GM23338 (cell line): ENCODE measurements at regions not wholly inside any gene's neighbourhood (a gene's known extent, or its start where the extent isn't known, plus 50 kb on each side); places are given as distances from the start of the nearest gene placed in this dataset.

Experiments
- CREB1 ChIP-seq: fragments of 250-450 bp; sonication (Bioruptor Pico); IDR thresholded peaks from 2 replicates; pipeline ENCODE4 v1.5.0; 2020; ENCODE audit warnings: low read depth, mild to moderate bottlenecking, moderate library complexity
- CTCF ChIP-seq, 2 experiments: fragments of 200-600 bp in 1 of 2; sonication (generic) in 1 of 2; conservative IDR thresholded peaks; 2 replicates each; pipeline versions ENCODE4 v1.5.1 to v1.6.1; 2016 to 2017; ENCODE audit warnings: antibody characterized with exemption in 2 of 2, low read depth in 2 of 2, mild to moderate bottlenecking in 2 of 2, moderate library complexity in 1 of 2
- ETS1 ChIP-seq: IDR thresholded peaks from 2 replicates; pipeline ENCODE4 v1.6.1; 2016; ENCODE audit warnings: antibody characterized with exemption
- EZH2 ChIP-seq: fragments of 200-600 bp; sonication (generic); IDR thresholded peaks from one replicate; pipeline ENCODE4 v1.8.0; 2017; ENCODE audit warnings: antibody characterized with exemption, mild to moderate bottlenecking, low read depth; ENCODE audit not compliant: unreplicated experiment
- EZH2phosphoT487 ChIP-seq: fragments of 200-600 bp; sonication (generic); IDR thresholded peaks from one replicate; pipeline ENCODE4 v1.8.1; 2018; ENCODE audit warnings: antibody characterized with exemption; ENCODE audit not compliant: unreplicated experiment
- JUNB ChIP-seq: IDR thresholded peaks from one replicate; pipeline ENCODE4 v1.6.1; 2016; ENCODE audit warnings: antibody characterized with exemption; ENCODE audit not compliant: unreplicated experiment
- NANOG ChIP-seq: IDR thresholded peaks from 2 replicates; pipeline ENCODE4 v1.6.1; 2016; ENCODE audit warnings: antibody characterized with exemption, borderline replicate concordance
- POLR2AphosphoS5 ChIP-seq: IDR thresholded peaks from 2 replicates; pipeline ENCODE4 v1.6.1; 2016; ENCODE audit warnings: antibody characterized with exemption, low read depth
- REST ChIP-seq: IDR thresholded peaks from one replicate; pipeline ENCODE4 v1.6.1; 2018; ENCODE audit warnings: antibody characterized with exemption; ENCODE audit not compliant: unreplicated experiment
- STAT1 ChIP-seq: IDR thresholded peaks from one replicate; pipeline ENCODE4 v1.6.1; 2016; ENCODE audit warnings: antibody characterized with exemption; ENCODE audit not compliant: unreplicated experiment

- no peak for TF ChIP-seq CTCF (conservative IDR thresholded peaks at IDR 0.05; ENCODE audit: low read depth in 2 of 2)
- TF ChIP-seq EZH2phosphoT487 = no peak
- no peak for TF ChIP-seq CREB1 (CRISPR knock-in tag)
- TF ChIP-seq JUNB = no peak
- no peak for TF ChIP-seq EZH2
- TF ChIP-seq ETS1 = no peak
- TF ChIP-seq POLR2AphosphoS5 = no peak
- no peak for TF ChIP-seq NANOG
- TF ChIP-seq STAT1 = no peak
- no peak for TF ChIP-seq REST
Observed at GRCh38 chr4:123698556-123698955, 302.0 kb downstream of the SPRY1 start.
